PC-9 (cell line): ENCODE measurements at regions not wholly inside any gene's neighbourhood (a gene's known extent, or its start where the extent isn't known, plus 50 kb on each side); places are given as distances from the start of the nearest gene placed in this dataset.
A peak's percentile ranks its signal among the peaks of the same experiment; 100 is the strongest.

Source experiments
- BruUV-seq: library from RNA; stranded (reverse); fragments of 400-500 nt; replicated peaks from 2 replicates; lab custom pipeline; 2021; lab: Mats Ljungman, UMichigan
- CTCF ChIA-PET: fragments of 300-600 bp; sonication (Branson Sonifier 250); formaldehyde crosslinking; loops from one replicate; lab custom pipeline; 2022; ENCODE audit warnings: antibody characterized with exemption; lab: Charles Lee
- POLR2A ChIA-PET: fragments of 300-600 bp; sonication (Branson Sonifier 250); formaldehyde crosslinking; loops from one replicate; lab custom pipeline; 2022; ENCODE audit warnings: antibody characterized with exemption; ENCODE audit not compliant: unreplicated experiment; lab: Charles Lee
- DNase-seq, 2 experiments: peaks; one replicate each; pipeline versions ENCODE4 v3.0.0 to v3.0.0-alpha.2; 2015 to 2022; ENCODE audit warnings: mixed read lengths in 1 of 2
- H2AFZ ChIP-seq: fragments of 200-600 bp; sonication (generic); 2 replicates; pipeline ENCODE4 v1.8.1; 2017; ENCODE audit warnings: antibody characterized with exemption
- H3F3A ChIP-seq: fragments of 200-600 bp; sonication (generic); 2 replicates; pipeline ENCODE4 v1.8.1; 2017; ENCODE audit warnings: antibody characterized with exemption, mild to moderate bottlenecking, low read depth; ENCODE audit not compliant: insufficient read depth
- H3K27ac ChIP-seq: fragments of 200-600 bp; sonication (generic); 2 replicates; pipeline ENCODE4 v1.6.1; 2016; ENCODE audit warnings: mixed run types
- H3K27me3 ChIP-seq: fragments of 200-600 bp; sonication (generic); 2 replicates; pipeline ENCODE4 v1.6.1; 2016; ENCODE audit warnings: low read depth, mixed run types; ENCODE audit not compliant: insufficient read depth
- H3K36me3 ChIP-seq: fragments of 200-600 bp; sonication (generic); 2 replicates; pipeline ENCODE4 v1.6.1; 2016; ENCODE audit warnings: low read depth, mixed run types
- H3K4me1 ChIP-seq: fragments of 200-600 bp; sonication (generic); replicated peaks from 2 replicates; pipeline ENCODE4 v1.6.1; 2016; ENCODE audit warnings: mixed run types; ENCODE audit not compliant: insufficient read depth
- H3K4me2 ChIP-seq: fragments of 200-600 bp; sonication (generic); 2 replicates; pipeline ENCODE4 v1.6.1; 2017; ENCODE audit warnings: mixed run types
- H3K4me3 ChIP-seq: fragments of 200-600 bp; sonication (generic); 2 replicates; pipeline ENCODE4 v1.6.1; 2016; ENCODE audit warnings: mixed run types
- H3K79me2 ChIP-seq: fragments of 200-600 bp; sonication (generic); 2 replicates; pipeline ENCODE4 v1.6.1; 2017; ENCODE audit warnings: low read depth, mixed run types
- H3K9me2 ChIP-seq: fragments of 200-600 bp; sonication (generic); 2 replicates; pipeline ENCODE4 v1.8.1; 2017; ENCODE audit warnings: mild to moderate bottlenecking; ENCODE audit not compliant: insufficient read depth
- H3K9me3 ChIP-seq: fragments of 200-600 bp; sonication (generic); 2 replicates; pipeline ENCODE4 v1.8.1; 2016; ENCODE audit warnings: low read depth; ENCODE audit not compliant: insufficient read depth
- H4K20me1 ChIP-seq: fragments of 200-600 bp; sonication (generic); 2 replicates; pipeline ENCODE4 v1.8.1; 2017; ENCODE audit not compliant: insufficient read depth
- CTCF ChIP-seq: fragments of 200-600 bp; sonication (generic); conservative IDR thresholded peaks from 2 replicates; pipeline ENCODE4 v1.6.1; 2017; ENCODE audit warnings: mixed run types, antibody characterized with exemption, mild to moderate bottlenecking, moderate library complexity
- EZH2 ChIP-seq: fragments of 200-600 bp; sonication (generic); IDR thresholded peaks from 2 replicates; pipeline ENCODE4 v1.8.0; 2017; ENCODE audit warnings: antibody characterized with exemption, low read depth
- intact Hi-C: fragments of 100-400 bp; cut with micrococcal nuclease; formaldehyde crosslinking; loops from one replicate; pipeline ENCODE4 v1.10.0; 2022; ENCODE audit not compliant: unreplicated experiment

- no peak for DNase-seq
- intact Hi-C loops: no loop called here
- H3K36me3 ChIP-seq: no peaks in the 10 kb centered on the region
- H3K4me2 ChIP-seq: no peak overlapping the region
- ChIA-PET POLR2A (no interaction called here), CTCF (no interaction called here)
- no peaks in the 10 kb centered on the region for H3K79me2 ChIP-seq
- no TSS peak for BruUV-seq
- TF ChIP-seq CTCF: no peak
- TF ChIP-seq EZH2: no peak
- no peak overlapping the region for H3K27ac ChIP-seq
- H3K9me2 ChIP-seq: no peaks in the 10 kb centered on the region
- peaks cover 37% of the 10 kb centered on the region; the same call in 1 of the 2 replicates for H3F3A ChIP-seq
- no peaks in the 10 kb centered on the region for H4K20me1 ChIP-seq
- no peak overlapping the region for H2AFZ ChIP-seq
- no peak overlapping the region for H3K4me3 ChIP-seq
- peaks cover 34% of the 10 kb centered on the region for H3K4me1 ChIP-seq
- H3K9me3 ChIP-seq: no peaks in the 10 kb centered on the region
- H3K27me3 ChIP-seq: no peaks in the 10 kb centered on the region
Measured at GRCh38 chr11:69869311-69869939, 50.2 kb upstream of the FGF3 start.

- no TSS peak for BruUV-seq
- CTCF ChIA-PET: no interaction called here
- Histone ChIP-seq H3K4me1 (peaks cover 34% of the 10 kb centered on the region), H3K36me3 (no peaks in the 10 kb centered on the region), H3K27me3 (no peaks in the 10 kb centered on the region), H3K9me2 (no peaks in the 10 kb centered on the region), H3K27ac (peak overlapping the region; percentile 29), H2AFZ (no peak overlapping the region), H3K4me3 (no peak overlapping the region), H3K9me3 (no peaks in the 10 kb centered on the region), H3K4me2 (no peak overlapping the region), H3K79me2 (no peaks in the 10 kb centered on the region), H4K20me1 (no peaks in the 10 kb centered on the region), H3F3A (peaks cover 35% of the 10 kb centered on the region; the same call in 1 of the 2 replicates)
- POLR2A ChIA-PET: interaction anchor here (0.6 kb wide), 1 partner anchor 127 kb away, joined by 3 read pairs; no protein-coding TSS in a partner anchor
- TF ChIP-seq EZH2: no peak
- no peak for TF ChIP-seq CTCF
- peak in 1 of 2 experiments; percentile 81 for DNase-seq
- intact Hi-C loops: no loop called here
Measured at GRCh38 chr11:69870766-69871165, 51.5 kb upstream of the FGF3 start.

- Histone ChIP-seq H3K4me1 (peaks cover 18% of the 10 kb centered on the region), H3K9me3 (no peaks in the 10 kb centered on the region), H3K27me3 (no peaks in the 10 kb centered on the region), H3K27ac (no peak overlapping the region), H3F3A (peaks cover 12% of the 10 kb centered on the region; the same call in 1 of the 2 replicates), H3K4me3 (no peak overlapping the region), H3K9me2 (no peaks in the 10 kb centered on the region), H3K36me3 (no peaks in the 10 kb centered on the region), H3K79me2 (no peaks in the 10 kb centered on the region), H3K4me2 (no peak overlapping the region), H2AFZ (no peak overlapping the region), H4K20me1 (no peaks in the 10 kb centered on the region)
- intact Hi-C loops: no loop called here
- TF ChIP-seq CTCF (no peak), EZH2 (no peak)
- DNase-seq: no peak
- ChIA-PET POLR2A (interaction anchor here (0.5 to 0.6 kb wide), 4 partner anchors 10 to 357 kb away, joined by 3 to 34 read pairs (median 4); no protein-coding TSS in a partner anchor), CTCF (no interaction called here)
- BruUV-seq: no TSS peak
Measured at GRCh38 chr11:69873166-69874077, 54.2 kb upstream of the FGF3 start.
